Panc1 (cell line): ENCODE measurements at regions not wholly inside any gene's neighbourhood (a gene's known extent, or its start where the extent isn't known, plus 50 kb on each side); places are given as distances from the start of the nearest gene placed in this dataset.

Experiments used
- ATAC-seq: fragments of 200-7000 bp; cut with Tn5 transposase; 2 replicates; pipeline ENCODE4 v1.9.1; 2020; ENCODE audit warnings: mild to moderate bottlenecking, moderate library complexity
- BruUV-seq: library from RNA; stranded (reverse); fragments of 400-500 nt; replicated peaks from 2 replicates; lab custom pipeline; 2021; lab: Mats Ljungman, UMichigan
- CTCF ChIA-PET: fragments of 300-600 bp; sonication (Branson Sonifier 250); formaldehyde crosslinking; loops from one replicate; lab custom pipeline; 2022; ENCODE audit warnings: antibody characterized with exemption; lab: Charles Lee
- POLR2A ChIA-PET: fragments of 300-600 bp; sonication (Branson Sonifier 250); formaldehyde crosslinking; loops from one replicate; lab custom pipeline; 2022; ENCODE audit warnings: antibody characterized with exemption; lab: Charles Lee
- DNase-seq: peaks from one replicate; pipeline ENCODE4 v3.0.0-alpha.2; 2010; ENCODE audit warnings: low read depth, low spot score
- H3K27ac ChIP-seq: 2 replicates; pipeline ENCODE4 v1.5.1; 2011; ENCODE audit warnings: mild to moderate bottlenecking, low read length, inconsistent platforms
- H3K27me3 ChIP-seq: fragments of 200-500 bp; sonication (Bioruptor generic); 2 replicates; pipeline ENCODE4 v1.6.0; 2014; ENCODE audit warnings: low read length, inconsistent platforms; ENCODE audit not compliant: control insufficient read depth, insufficient read depth
- H3K36me3 ChIP-seq: fragments of 200-500 bp; sonication (Bioruptor generic); 2 replicates; pipeline ENCODE4 v1.5.1; 2014; ENCODE audit warnings: inconsistent platforms, mild to moderate bottlenecking, low read length, moderate library complexity; ENCODE audit not compliant: control insufficient read depth, insufficient read depth
- H3K4me1 ChIP-seq: 2 replicates; pipeline ENCODE4 v1.5.1; 2011; ENCODE audit warnings: inconsistent platforms, mild to moderate bottlenecking, low read length, moderate library complexity; ENCODE audit not compliant: control insufficient read depth, insufficient read depth
- H3K4me3 ChIP-seq, 2 experiments: 2 replicates each; pipeline ENCODE4 v1.5.1; 2011 to 2012; ENCODE audit warnings: low read depth in 2 of 2, low read length in 2 of 2, mild to moderate bottlenecking in 2 of 2, inconsistent platforms in 1 of 2, moderate library complexity in 1 of 2
- H3K9me3 ChIP-seq: fragments of 200-500 bp; sonication (Bioruptor generic); 2 replicates; pipeline ENCODE4 v1.5.1; 2014; ENCODE audit warnings: low read depth, mild to moderate bottlenecking, inconsistent platforms, low read length, moderate library complexity; ENCODE audit not compliant: control insufficient read depth, insufficient read depth
- CTCF ChIP-seq: fragments of 450-650 bp; IDR thresholded peaks from 2 replicates; pipeline ENCODE4 v1.5.1; 2017; ENCODE audit warnings: mild to moderate bottlenecking
- POLR2AphosphoS5 ChIP-seq: IDR thresholded peaks from 2 replicates; pipeline ENCODE4 v1.6.1; 2012; ENCODE audit warnings: mild to moderate bottlenecking, low read depth, low read length, moderate library complexity
- REST ChIP-seq, 2 experiments: IDR thresholded peaks; 2 replicates each; pipeline ENCODE4 v1.6.1; 2011 to 2012; ENCODE audit warnings: low read depth in 2 of 2, control low read depth in 1 of 2, low read length in 1 of 2, mild to moderate bottlenecking in 1 of 2, moderate library complexity in 1 of 2; ENCODE audit not compliant: insufficient read depth in 1 of 2
- SIN3A ChIP-seq: IDR thresholded peaks from 2 replicates; pipeline ENCODE4 v1.6.1; 2012; ENCODE audit warnings: low read depth, mild to moderate bottlenecking, low read length, moderate library complexity, borderline replicate concordance; ENCODE audit not compliant: insufficient read depth
- TCF7L2 ChIP-seq: IDR thresholded peaks from 2 replicates; pipeline ENCODE4 v1.6.1; 2011; ENCODE audit warnings: mild to moderate bottlenecking, low read depth, low read length, inconsistent platforms
- in situ Hi-C: cut with HindIII; loops from 2 replicates; pipeline ENCODE4 v1.10.0; 2016; ENCODE audit warnings: low sequenced_read_pairs, low pct_unique_long_range_greater_than_20kb
- intact Hi-C: fragments of 100-400 bp; cut with micrococcal nuclease; formaldehyde crosslinking; loops from one replicate; pipeline ENCODE4 v1.10.0; 2022; ENCODE audit not compliant: unreplicated experiment

GRCh38 chr5:62692946-62693713 lies 114.5 kb downstream of the LRRC70 start:
- H3K27me3 ChIP-seq, result no peaks in the 10 kb centered on the region
- no TSS peak for BruUV-seq
- in situ Hi-C loops, result no loop called here
- no peaks in the 10 kb centered on the region for H3K36me3 ChIP-seq
- POLR2A ChIA-PET, result no interaction called here
- DNase-seq (no peak), ATAC-seq (no peak)
- CTCF ChIA-PET, result no interaction called here
- no peak overlapping the region for H3K4me3 ChIP-seq
- no peaks in the 10 kb centered on the region for H3K4me1 ChIP-seq
- no peaks in the 10 kb centered on the region for H3K9me3 ChIP-seq
- H3K27ac ChIP-seq, result no peak overlapping the region
- intact Hi-C loops, result no loop called here
- TF ChIP-seq TCF7L2 (no peak), POLR2AphosphoS5 (no peak), CTCF (no peak), SIN3A (no peak), REST (IDR thresholded peaks at IDR 0.05; ENCODE audit: insufficient read depth in 1 of 2, low read depth in 2 of 2, low read length in 1 of 2) (no peak)

- CTCF ChIA-PET, result interaction anchor here (0.5 kb wide), 1 partner anchor 266 kb away, joined by 3 read pairs; no protein-coding TSS in a partner anchor
- in situ Hi-C loops, result no loop called here
- intact Hi-C loops, result no loop called here
- no peaks in the 10 kb centered on the region for H3K36me3 ChIP-seq
- no TSS peak for BruUV-seq
- DNase-seq (no peak), ATAC-seq (no peak)
- H3K27ac ChIP-seq, result no peak overlapping the region
- no peaks in the 10 kb centered on the region for H3K27me3 ChIP-seq
- no peaks in the 10 kb centered on the region for H3K4me1 ChIP-seq
- TF ChIP-seq POLR2AphosphoS5 (no peak), CTCF (no peak), SIN3A (no peak)
- H3K9me3 ChIP-seq, result no peaks in the 10 kb centered on the region
- no peak overlapping the region for H3K4me3 ChIP-seq
- POLR2A ChIA-PET, result no interaction called here
Observed at GRCh38 chr5:62691946-62692345, 113.3 kb downstream of the LRRC70 start.
